Vagina (tissue), 2 donors: ENCODE measurements at regions not wholly inside any gene's neighbourhood (a gene's known extent, or its start where the extent isn't known, plus 50 kb on each side); places are given as distances from the start of the nearest gene placed in this dataset.

ENCODE experiments used
- DNase-seq, 2 donors: peaks; one replicate each; pipeline ENCODE4 v3.0.0-alpha.2; 2017; ENCODE audit errors: extremely low spot score in 2 of 2
- H3K27ac ChIP-seq: fragments of 200-600 bp; sonication (generic); one replicate; pipeline ENCODE4 v1.5.1; 2019
- H3K27me3 ChIP-seq: fragments of 200-600 bp; sonication (generic); one replicate; pipeline ENCODE4 v1.5.1; 2019
- H3K36me3 ChIP-seq, 2 donors: fragments of 200-600 bp; sonication (generic); one replicate each; pipeline ENCODE4 v1.5.1; 2017 to 2019
- H3K4me1 ChIP-seq: fragments of 200-600 bp; sonication (generic); one replicate; pipeline ENCODE4 v1.5.1; 2019
- H3K4me3 ChIP-seq, 2 donors: fragments of 200-600 bp; sonication (generic); 1 replicate in 1 of 2; 2 replicates in 1 of 2; pipeline ENCODE4 v1.5.1; 2016 to 2019
- H3K9me3 ChIP-seq: fragments of 200-600 bp; sonication (generic); one replicate; pipeline ENCODE4 v1.5.1; 2019
- POLR2A ChIP-seq, 2 donors: fragments of 450-650 bp; IDR thresholded peaks; one replicate each; pipeline ENCODE4 v1.6.1; 2017; ENCODE audit warnings: antibody characterized with exemption in 2 of 2, mild to moderate bottlenecking in 2 of 2, moderate library complexity in 2 of 2
- POLR2AphosphoS5 ChIP-seq, 2 donors: sonication (generic); formaldehyde crosslinking; IDR thresholded peaks; one replicate each; pipeline ENCODE4 v1.9.0; 2017; ENCODE audit warnings: antibody characterized with exemption in 2 of 2, mild to moderate bottlenecking in 2 of 2, low read depth in 1 of 2; ENCODE audit not compliant: insufficient read depth in 1 of 2
- intact Hi-C: fragments of 100-400 bp; cut with DNase I; formaldehyde crosslinking; loops from one replicate; pipeline ENCODE4 v1.15.1; 2023
- TF ChIP-seq, protein P1 (sequence below), 3 experiments: fragments of 450-650 bp in 2 of 3; fragments of 200-600 bp in 1 of 3; sonication (generic) in 1 of 3; IDR thresholded peaks; one replicate each; pipeline ENCODE4 v1.5.1; 2017 to 2019; ENCODE audit warnings: antibody characterized with exemption in 3 of 3, mild to moderate bottlenecking in 2 of 3, moderate library complexity in 2 of 3

DNA sequence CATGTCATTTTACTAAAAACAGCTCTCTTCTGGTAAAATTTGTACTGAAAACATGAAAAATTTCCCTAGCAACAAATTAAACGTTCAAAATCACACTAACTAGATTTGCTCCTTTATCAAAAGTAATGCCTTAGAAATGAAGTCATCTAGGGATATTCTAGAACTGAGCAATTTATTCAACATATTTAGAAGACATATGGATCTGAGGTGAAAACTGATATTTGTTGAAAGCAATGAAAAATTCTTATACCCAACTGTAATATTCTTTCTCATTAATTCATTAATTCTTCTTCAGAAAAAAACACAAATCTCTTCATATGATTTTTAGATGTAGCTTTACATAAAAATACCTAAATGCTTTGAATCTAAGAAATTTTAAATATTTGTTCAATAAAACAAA lies 604.9 kb downstream of the NR2F1-AS1 start:
- Histone ChIP-seq H3K9me3 (no peaks in the 10 kb centered on the region), H3K36me3 (no peaks in the 10 kb centered on the region), H3K27me3 (no peaks in the 10 kb centered on the region), H3K4me1 (no peaks in the 10 kb centered on the region), H3K4me3 (no peak overlapping the region), H3K27ac (no peak overlapping the region)
- TF ChIP-seq, protein P1, sequence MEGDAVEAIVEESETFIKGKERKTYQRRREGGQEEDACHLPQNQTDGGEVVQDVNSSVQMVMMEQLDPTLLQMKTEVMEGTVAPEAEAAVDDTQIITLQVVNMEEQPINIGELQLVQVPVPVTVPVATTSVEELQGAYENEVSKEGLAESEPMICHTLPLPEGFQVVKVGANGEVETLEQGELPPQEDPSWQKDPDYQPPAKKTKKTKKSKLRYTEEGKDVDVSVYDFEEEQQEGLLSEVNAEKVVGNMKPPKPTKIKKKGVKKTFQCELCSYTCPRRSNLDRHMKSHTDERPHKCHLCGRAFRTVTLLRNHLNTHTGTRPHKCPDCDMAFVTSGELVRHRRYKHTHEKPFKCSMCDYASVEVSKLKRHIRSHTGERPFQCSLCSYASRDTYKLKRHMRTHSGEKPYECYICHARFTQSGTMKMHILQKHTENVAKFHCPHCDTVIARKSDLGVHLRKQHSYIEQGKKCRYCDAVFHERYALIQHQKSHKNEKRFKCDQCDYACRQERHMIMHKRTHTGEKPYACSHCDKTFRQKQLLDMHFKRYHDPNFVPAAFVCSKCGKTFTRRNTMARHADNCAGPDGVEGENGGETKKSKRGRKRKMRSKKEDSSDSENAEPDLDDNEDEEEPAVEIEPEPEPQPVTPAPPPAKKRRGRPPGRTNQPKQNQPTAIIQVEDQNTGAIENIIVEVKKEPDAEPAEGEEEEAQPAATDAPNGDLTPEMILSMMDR (IDR thresholded peaks at IDR 0.05): no peak
- DNase-seq: no peak
- intact Hi-C loops: no loop called here

DNA sequence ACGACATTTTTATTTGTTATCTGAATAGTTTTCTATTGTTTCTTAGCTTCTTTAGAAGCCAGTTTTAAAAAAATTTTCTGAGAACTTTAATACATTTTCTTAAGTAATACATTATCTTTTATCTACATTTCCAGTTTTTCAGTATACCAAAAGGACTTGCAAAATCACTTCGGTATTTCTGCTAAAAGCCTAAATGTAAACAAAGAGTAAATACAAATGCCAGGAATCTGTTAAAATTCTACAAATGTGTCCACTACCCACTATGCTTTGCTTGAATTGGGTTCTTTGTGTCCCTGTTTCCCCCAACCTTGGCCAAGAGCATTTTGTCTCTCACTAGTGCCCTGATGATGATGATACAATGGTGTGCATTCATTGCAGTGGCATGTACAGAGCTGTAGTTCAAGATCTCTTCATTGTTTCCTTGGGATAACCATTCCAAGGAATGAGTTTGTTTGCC lies 611.2 kb downstream of the NR2F1-AS1 start:
- Histone ChIP-seq H3K36me3 (no peaks in the 10 kb centered on the region), H3K27ac (no peak overlapping the region), H3K4me1 (no peaks in the 10 kb centered on the region), H3K4me3 (no peak overlapping the region), H3K9me3 (no peaks in the 10 kb centered on the region), H3K27me3 (no peaks in the 10 kb centered on the region)
- DNase-seq: no peak
- intact Hi-C loops: no loop called here
- TF ChIP-seq, protein P1 (IDR thresholded peaks at IDR 0.05): no peak
- TF ChIP-seq POLR2AphosphoS5 (IDR thresholded peaks at IDR 0.05; ENCODE audit: insufficient read depth in 1 of 2, low read depth in 1 of 2) (no peak), POLR2A (IDR thresholded peaks at IDR 0.05) (no peak)

DNA sequence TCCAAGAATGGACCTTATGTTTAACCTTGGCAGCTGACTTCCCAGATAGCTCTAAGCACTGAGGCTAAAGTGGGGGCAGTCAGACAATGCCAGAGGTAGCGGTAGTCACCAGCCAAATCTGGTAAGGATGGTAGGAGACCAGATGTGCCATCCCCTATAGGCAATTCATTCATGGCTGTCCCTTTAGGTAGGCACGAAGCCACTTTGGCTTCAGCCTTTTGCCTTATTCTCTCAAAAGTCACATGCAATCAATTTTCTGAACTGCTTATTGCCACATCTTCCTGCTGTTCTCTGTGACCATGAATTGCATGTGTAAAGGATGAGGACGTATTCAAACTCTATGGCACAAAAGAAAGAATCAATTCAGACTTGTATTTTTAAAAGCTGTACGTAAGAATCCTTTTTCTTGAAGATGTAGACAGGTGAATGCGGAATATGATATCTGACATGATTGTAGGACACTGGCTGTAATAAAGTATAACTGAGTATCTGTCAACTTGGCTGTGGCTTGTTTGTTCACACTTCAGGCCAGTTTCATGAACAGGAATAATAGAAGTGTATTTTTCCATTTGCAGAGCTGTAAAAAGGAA lies 611.7 kb downstream of the NR2F1-AS1 start:
- TF ChIP-seq, protein P1 (IDR thresholded peaks at IDR 0.05): no peak
- TF ChIP-seq POLR2A (IDR thresholded peaks at IDR 0.05): no peak
- no peak for TF ChIP-seq POLR2AphosphoS5 (IDR thresholded peaks at IDR 0.05; ENCODE audit: insufficient read depth in 1 of 2, low read depth in 1 of 2)
- DNase-seq: no peak
- Histone ChIP-seq H3K27ac (no peak overlapping the region), H3K9me3 (no peaks in the 10 kb centered on the region), H3K36me3 (no peaks in the 10 kb centered on the region), H3K4me3 (no peak overlapping the region), H3K27me3 (no peaks in the 10 kb centered on the region), H3K4me1 (no peaks in the 10 kb centered on the region)
- intact Hi-C loops: no loop called here

DNA sequence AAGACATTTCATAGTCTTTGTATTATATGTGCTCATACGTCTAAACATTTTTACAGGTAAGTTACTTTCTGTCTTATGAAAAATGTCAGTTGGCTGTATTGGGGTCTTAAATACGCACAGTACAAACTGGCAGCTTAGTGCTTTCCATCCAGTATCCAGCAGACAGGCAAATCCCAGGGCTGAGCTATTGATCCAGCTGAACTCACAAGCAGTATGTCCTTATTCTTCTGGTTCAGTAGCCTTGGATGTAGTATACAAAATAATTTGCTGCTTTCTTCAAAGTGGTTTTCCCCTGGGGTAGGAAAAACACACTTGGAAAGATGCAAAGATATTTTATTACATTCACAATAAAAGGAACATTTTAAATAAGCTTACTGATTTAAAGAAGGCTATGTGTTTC lies 617.2 kb downstream of the NR2F1-AS1 start:
- Histone ChIP-seq H3K27me3 (no peaks in the 10 kb centered on the region), H3K4me3 (no peak overlapping the region), H3K9me3 (no peaks in the 10 kb centered on the region), H3K4me1 (no peaks in the 10 kb centered on the region), H3K36me3 (no peaks in the 10 kb centered on the region), H3K27ac (no peak overlapping the region)
- TF ChIP-seq, protein P1 (IDR thresholded peaks at IDR 0.05): no peak
- no peak for TF ChIP-seq POLR2AphosphoS5 (IDR thresholded peaks at IDR 0.05; ENCODE audit: insufficient read depth in 1 of 2, low read depth in 1 of 2)
- no peak for TF ChIP-seq POLR2A (IDR thresholded peaks at IDR 0.05)
- intact Hi-C loops: no loop called here
- no peak for DNase-seq

DNA sequence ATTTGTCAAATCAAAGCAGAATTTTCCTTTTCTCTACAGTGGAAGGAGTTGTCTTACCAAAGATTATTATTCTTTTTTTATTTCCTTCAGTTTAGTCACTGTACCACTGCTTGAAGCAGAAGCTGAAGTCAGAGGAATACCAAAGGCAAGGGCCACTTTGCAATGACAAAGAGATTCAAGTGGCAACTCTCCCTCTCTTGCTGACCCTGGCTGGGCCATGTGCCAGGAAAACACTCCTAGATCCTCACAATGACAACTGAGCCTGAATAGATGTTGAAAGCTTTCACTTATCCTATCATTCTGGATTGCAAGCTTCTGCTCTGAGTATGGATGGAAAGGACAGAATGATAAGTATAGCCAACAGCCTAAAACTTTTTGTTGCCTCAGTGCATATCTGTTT lies 618.3 kb downstream of the NR2F1-AS1 start:
- Histone ChIP-seq H3K36me3 (no peaks in the 10 kb centered on the region), H3K4me3 (no peak overlapping the region), H3K4me1 (no peaks in the 10 kb centered on the region), H3K27ac (no peak overlapping the region), H3K27me3 (no peaks in the 10 kb centered on the region), H3K9me3 (no peaks in the 10 kb centered on the region)
- intact Hi-C loops: no loop called here
- TF ChIP-seq POLR2AphosphoS5 (IDR thresholded peaks at IDR 0.05; ENCODE audit: insufficient read depth in 1 of 2, low read depth in 1 of 2) (no peak), POLR2A (IDR thresholded peaks at IDR 0.05) (no peak)
- TF ChIP-seq, protein P1 (IDR thresholded peaks at IDR 0.05): no peak
- no peak for DNase-seq
